Thyroid gland (tissue), 4 donors: ENCODE measurements at regions not wholly inside any gene's neighbourhood (a gene's known extent, or its start where the extent isn't known, plus 50 kb on each side); places are given as distances from the start of the nearest gene placed in this dataset.

ENCODE experiments used
- DNase-seq, 2 donors: peaks; one replicate each; pipeline ENCODE4 v3.0.0-alpha.2; 2019
- H3K27ac ChIP-seq, 3 donors: fragments of 200-600 bp; sonication (generic); 1 replicate in 2 of 3; 2 replicates in 1 of 3; pipeline ENCODE4 v1.5.1; 2016 to 2019; ENCODE audit warnings: mild to moderate bottlenecking in 1 of 3, moderate library complexity in 1 of 3
- H3K27me3 ChIP-seq: fragments of 200-600 bp; sonication (generic); one replicate; pipeline ENCODE4 v1.5.1; 2019
- H3K36me3 ChIP-seq, 2 donors: fragments of 200-600 bp; sonication (generic); one replicate each; pipeline ENCODE4 v1.5.1; 2016 to 2019
- H3K4me1 ChIP-seq, 2 donors: fragments of 200-600 bp; sonication (generic); one replicate each; pipeline ENCODE4 v1.5.1; 2017 to 2019
- H3K4me3 ChIP-seq, 3 donors: fragments of 200-600 bp; sonication (generic); replicated peaks in 1 of 3; 1 replicate in 2 of 3; 2 replicates in 1 of 3; pipeline ENCODE4 v1.5.1; 2016; ENCODE audit warnings: mild to moderate bottlenecking in 1 of 3
- H3K9me3 ChIP-seq: fragments of 200-600 bp; sonication (generic); one replicate; pipeline ENCODE4 v1.5.1; 2017
- CTCF ChIP-seq, 6 experiments: fragments of 200-600 bp in 3 of 6; fragments of 450-650 bp in 3 of 6; sonication (generic) in 3 of 6; IDR thresholded peaks; one replicate each; pipeline ENCODE4 v1.5.1; 2016 to 2019; ENCODE audit warnings: antibody characterized with exemption in 6 of 6, mild to moderate bottlenecking in 2 of 6, inconsistent platforms in 1 of 6, moderate library complexity in 1 of 6
- POLR2A ChIP-seq, 2 donors: fragments of 450-650 bp; IDR thresholded peaks; one replicate each; pipeline ENCODE4 v1.6.1; 2017; ENCODE audit warnings: antibody characterized with exemption in 2 of 2, mild to moderate bottlenecking in 2 of 2, moderate library complexity in 1 of 2
- WGBS, 2 donors: methylation state at CpG; one replicate each; pipeline ENCODE4 v1.1.5; 2017; 5-methylcytosine and 5-hydroxymethylcytosine counted together
- intact Hi-C: fragments of 100-400 bp; cut with DNase I; formaldehyde crosslinking; loops from one replicate; pipeline ENCODE4 v1.15.1; 2023

DNA sequence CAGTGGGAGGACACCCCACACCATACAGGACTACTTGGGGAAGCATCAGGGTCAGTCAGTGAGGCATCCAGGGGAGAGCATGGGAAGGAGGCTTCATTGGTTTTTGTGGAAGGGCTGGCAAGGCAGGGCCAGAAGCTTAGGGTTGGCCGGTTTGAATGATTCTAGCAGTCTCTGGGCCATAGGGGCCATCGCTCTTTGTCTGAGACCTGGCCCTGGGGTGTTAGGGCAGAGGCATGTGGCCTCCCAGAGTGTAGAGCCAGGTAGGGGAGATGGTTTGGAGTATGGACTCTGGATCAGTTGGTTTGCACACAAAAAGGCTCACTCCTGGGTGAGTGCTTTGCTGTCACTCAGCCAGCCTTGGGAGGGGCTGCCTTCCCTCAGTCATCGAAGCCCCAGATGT, 98.5 kb downstream of the GLI2 start:
- H3K4me1 ChIP-seq = no peaks in the 10 kb centered on the region
- TF ChIP-seq POLR2A (IDR thresholded peaks at IDR 0.05) = no peak
- no peak for TF ChIP-seq CTCF (IDR thresholded peaks at IDR 0.05)
- 75 to 87% methylated on average over 2 to 3 of the region's 3 CpGs for WGBS, 2 donors

DNA sequence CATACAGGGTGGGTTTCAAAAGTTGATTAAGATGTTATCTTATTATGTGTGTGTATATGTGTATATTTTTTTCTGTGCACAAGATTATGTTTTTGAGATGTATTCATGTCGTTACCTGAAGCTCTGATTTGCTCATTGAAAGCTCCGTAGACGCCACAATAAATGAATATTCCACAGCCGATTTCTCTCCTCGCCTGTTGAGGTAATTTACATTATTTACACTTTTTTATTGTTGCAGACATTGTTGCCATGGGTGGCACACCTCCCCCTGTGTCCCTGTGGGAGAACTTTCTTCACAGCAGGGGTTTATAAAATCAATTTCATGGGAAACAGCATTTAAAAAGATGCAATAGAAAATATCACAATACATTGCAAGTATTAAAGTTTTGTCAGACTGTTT, 100.6 kb downstream of the GLI2 start:
- no peak for TF ChIP-seq CTCF (IDR thresholded peaks at IDR 0.05)
- TF ChIP-seq POLR2A (IDR thresholded peaks at IDR 0.05) = no peak
- intact Hi-C loops = no loop called here
- Histone ChIP-seq H3K36me3 (no peaks in the 10 kb centered on the region), H3K4me1 (no peaks in the 10 kb centered on the region), H3K9me3 (no peaks in the 10 kb centered on the region), H3K27ac (no peak overlapping the region), H3K4me3 (no peak overlapping the region), H3K27me3 (no peaks in the 10 kb centered on the region)
- 90 to 92% methylated on average over 5 of the region's 5 CpGs for WGBS, 2 donors
- no peak for DNase-seq

More for the DNA sequence above, 98.5 kb downstream of the GLI2 start:
- H3K36me3 ChIP-seq = no peaks in the 10 kb centered on the region
- no peak for DNase-seq
- H3K4me3 ChIP-seq = no peak overlapping the region
- H3K27ac ChIP-seq = no peak overlapping the region
- intact Hi-C loops = no loop called here
- no peaks in the 10 kb centered on the region for H3K9me3 ChIP-seq
- no peaks in the 10 kb centered on the region for H3K27me3 ChIP-seq

DNA sequence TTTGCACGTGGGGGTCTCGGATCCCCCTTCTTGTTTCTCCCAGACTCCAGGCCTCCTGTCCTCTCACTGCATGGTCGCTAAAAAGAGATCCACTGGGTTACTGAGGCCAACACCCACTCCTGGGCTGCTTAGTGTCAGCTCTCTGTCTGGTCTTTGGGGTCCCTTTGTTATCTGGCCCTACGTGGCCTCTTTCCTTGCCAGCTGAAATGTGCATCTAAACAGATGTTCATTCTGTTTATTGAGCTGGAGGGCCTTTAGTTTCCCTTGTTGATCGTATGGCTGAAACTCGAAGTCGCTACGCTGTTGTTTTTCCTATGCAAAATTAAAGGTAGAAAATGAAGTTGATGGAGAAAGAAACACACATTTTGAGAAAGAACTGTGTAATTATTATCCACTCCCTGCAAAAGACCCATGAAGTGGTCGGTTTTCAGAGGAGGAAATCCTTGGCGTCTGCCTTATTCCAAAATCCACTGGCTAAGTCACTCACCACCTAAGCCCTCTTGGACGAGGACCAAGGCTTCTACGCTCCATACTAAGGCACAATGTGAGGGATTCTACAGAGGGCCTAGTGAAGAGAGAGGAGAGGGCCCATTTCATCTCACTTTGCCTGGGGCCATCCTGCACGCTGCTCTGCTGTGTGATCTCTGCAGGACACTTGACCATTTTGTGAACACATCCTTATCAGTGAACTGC, 105.3 kb downstream of the GLI2 start:
- DNase-seq = no peak
- no peaks in the 10 kb centered on the region for H3K9me3 ChIP-seq
- no peaks in the 10 kb centered on the region for H3K4me1 ChIP-seq
- no peak overlapping the region for H3K4me3 ChIP-seq
- no peaks in the 10 kb centered on the region for H3K36me3 ChIP-seq
- intact Hi-C loops = no loop called here
- no peak overlapping the region for H3K27ac ChIP-seq
- 88 to 92% methylated on average over 13 of the region's 13 CpGs for whole genome bisulfite sequencing, 2 donors
- H3K27me3 ChIP-seq = no peaks in the 10 kb centered on the region
- no peak for TF ChIP-seq CTCF (IDR thresholded peaks at IDR 0.05)
- no peak for TF ChIP-seq POLR2A (IDR thresholded peaks at IDR 0.05)

GRCh38 chr2:120842456-120843439, 107.1 kb downstream of the GLI2 start:
- no peak for TF ChIP-seq POLR2A (IDR thresholded peaks at IDR 0.05)
- TF ChIP-seq CTCF (IDR thresholded peaks at IDR 0.05) = no peak
- no peak for DNase-seq
- intact Hi-C loops = no loop called here
- no peaks in the 10 kb centered on the region for H3K9me3 ChIP-seq
- no peak overlapping the region for H3K4me3 ChIP-seq
- H3K4me1 ChIP-seq = no peaks in the 10 kb centered on the region
- no peak overlapping the region for H3K27ac ChIP-seq
- WGBS, 2 donors = 87 to 93% methylated on average over 12 of the region's 12 CpGs
- H3K36me3 ChIP-seq = no peaks in the 10 kb centered on the region
- H3K27me3 ChIP-seq = no peaks in the 10 kb centered on the region
